HepG2 (cell line): ENCODE measurements at regions not wholly inside any gene's neighbourhood (a gene's known extent, or its start where the extent isn't known, plus 50 kb on each side); places are given as distances from the start of the nearest gene placed in this dataset.

Source experiments
- MAF1 ChIP-seq: sonication (generic); formaldehyde crosslinking; IDR thresholded peaks from 2 replicates; pipeline ENCODE4 v1.5.0; 2020; ENCODE audit warnings: missing genetic modification reagents, borderline replicate concordance
- MED13 ChIP-seq: sonication (generic); formaldehyde crosslinking; IDR thresholded peaks from 2 replicates; pipeline ENCODE4 v1.5.0; 2020; ENCODE audit warnings: missing genetic modification reagents
- MYNN ChIP-seq: sonication (generic); formaldehyde crosslinking; IDR thresholded peaks from 2 replicates; pipeline ENCODE4 v1.4.0; 2020; ENCODE audit warnings: mild to moderate bottlenecking, low read depth, missing genetic modification reagents
- RFX5 ChIP-seq: IDR thresholded peaks from 2 replicates; pipeline ENCODE4 v1.6.1; 2011; ENCODE audit warnings: low read depth, low read length, improper control_type of control experiment
- XRCC5 ChIP-seq: fragments of 200-400 bp; formaldehyde crosslinking; optimal IDR thresholded peaks from 2 replicates; pipeline ENCODE3; 2017; ENCODE audit warnings: mild to moderate bottlenecking, low read length
- ZKSCAN8 ChIP-seq: IDR thresholded peaks from 2 replicates; pipeline ENCODE4 v1.6.1; 2016; ENCODE audit warnings: borderline replicate concordance, missing genetic modification reagents, missing compliant biosample characterization
- ZSCAN12 ChIP-seq: sonication (generic); formaldehyde crosslinking; IDR thresholded peaks from 2 replicates; pipeline ENCODE4 v1.9.0; 2021; ENCODE audit warnings: mild to moderate bottlenecking, missing genetic modification reagents

DNA sequence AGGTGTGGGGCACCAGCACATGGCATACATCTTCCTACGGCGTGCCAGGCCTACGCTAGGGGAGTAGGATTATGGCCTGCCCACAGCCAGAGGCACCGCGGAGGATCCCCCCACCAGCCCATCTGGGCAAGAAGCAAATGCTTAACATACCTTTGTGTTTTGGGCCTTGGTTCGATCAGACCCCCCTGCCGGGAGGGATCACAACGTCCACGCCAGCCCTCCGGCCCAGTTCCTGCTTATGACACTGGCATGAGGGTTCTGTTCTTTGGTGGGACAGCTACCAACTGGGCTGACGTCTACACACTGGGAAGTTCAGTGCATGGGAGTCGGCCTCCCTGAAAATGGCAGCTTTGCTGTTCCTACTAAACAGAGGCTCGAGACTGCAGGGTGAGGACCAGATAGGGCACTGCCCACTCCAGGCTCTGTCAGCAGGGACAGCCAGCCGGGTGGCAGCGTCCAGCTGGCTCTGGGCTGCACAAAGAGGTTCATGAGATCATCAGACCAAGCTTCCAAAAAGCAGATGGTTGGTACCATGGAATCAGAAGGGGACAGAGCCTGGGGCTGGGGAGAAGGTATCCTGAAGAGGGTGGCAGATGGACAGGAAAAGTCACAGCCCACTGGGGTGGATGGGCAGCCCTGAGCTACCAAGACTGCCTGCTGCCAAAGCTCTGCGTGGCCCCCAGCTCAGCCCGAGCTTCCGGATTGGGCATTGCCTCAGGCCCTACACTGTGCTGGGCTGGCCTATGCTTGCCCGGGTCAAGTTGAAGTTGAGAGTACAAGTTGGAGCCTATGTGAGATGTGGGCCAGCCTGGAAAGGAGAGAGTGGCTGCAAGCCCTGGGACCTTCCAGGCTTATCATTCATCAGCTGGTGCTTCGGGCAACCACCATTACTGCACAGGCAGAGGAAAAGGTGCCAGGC, 61.7 kb upstream of the TEX51 start:
- TF ChIP-seq MED13 (CRISPR knock-in tag) (no peak), ZKSCAN8 (no peak), ZSCAN12 (CRISPR knock-in tag) (no peak), MYNN (CRISPR knock-in tag) (no peak), RFX5 (no peak), XRCC5 (no peak), MAF1 (CRISPR knock-in tag) (no peak)
